CD4-positive, CD25-positive, alpha-beta regulatory T cell (primary cell): ENCODE measurements at regions not wholly inside any gene's neighbourhood (a gene's known extent, or its start where the extent isn't known, plus 50 kb on each side); places are given as distances from the start of the nearest gene placed in this dataset.

ENCODE experiments used
- ATAC-seq, 2 donors: fragments of 150-1000 bp; cut with Tn5 transposase; one replicate each; pipeline ENCODE4 v1.10.0; 2021; ENCODE audit warnings: low read depth in 2 of 2, moderate number of reproducible peaks in 2 of 2, moderate library complexity in 1 of 2
- DNase-seq, 3 donors: peaks; one replicate each; pipeline versions ENCODE4 v3.0.0 to v3.0.0-alpha.2; 2012 to 2022; ENCODE audit warnings: mixed read lengths in 1 of 3
- H3K27ac ChIP-seq: one replicate; pipeline ENCODE4 v1.7.0; 2013; ENCODE audit warnings: mild to moderate bottlenecking, low read length; ENCODE audit not compliant: insufficient read depth, poor library complexity, severe bottlenecking
- H3K27me3 ChIP-seq: one replicate; pipeline ENCODE4 v1.7.0; 2013; ENCODE audit warnings: low read length; ENCODE audit not compliant: control insufficient read depth, insufficient read depth
- H3K36me3 ChIP-seq: one replicate; pipeline ENCODE4 v1.7.0; 2013; ENCODE audit warnings: mild to moderate bottlenecking, low read length, moderate library complexity; ENCODE audit not compliant: control insufficient read depth, insufficient read depth
- H3K4me1 ChIP-seq: 2 replicates; pipeline ENCODE4 v1.7.0; 2013; ENCODE audit warnings: mild to moderate bottlenecking, low read length; ENCODE audit not compliant: insufficient read depth, control insufficient read depth, poor library complexity, severe bottlenecking
- H3K4me3 ChIP-seq: one replicate; pipeline ENCODE4 v1.7.0; 2013; ENCODE audit warnings: low read depth, mild to moderate bottlenecking, low read length, moderate library complexity
- H3K9me3 ChIP-seq, 2 experiments: 1 replicate in 1 of 2; 2 replicates in 1 of 2; pipeline ENCODE4 v1.7.0; 2013; ENCODE audit warnings: low read length in 2 of 2, mild to moderate bottlenecking in 1 of 2, moderate library complexity in 1 of 2; ENCODE audit not compliant: control insufficient read depth in 2 of 2
- H3K27ac Mint-ChIP-seq, 3 donors: one replicate each; pipeline ENCODE4 v1.8.0; 2020 to 2022; ENCODE audit warnings: mild to moderate bottlenecking in 3 of 3, mixed read lengths in 3 of 3, moderate library complexity in 2 of 3
- H3K27me3 Mint-ChIP-seq: one replicate; pipeline ENCODE4 v1.8.0; 2022; ENCODE audit warnings: mild to moderate bottlenecking, mixed read lengths
- H3K36me3 Mint-ChIP-seq: one replicate; pipeline ENCODE4 v1.8.0; 2020; ENCODE audit warnings: mixed read lengths
- H3K4me1 Mint-ChIP-seq, 4 donors: one replicate each; pipeline ENCODE4 v1.8.0; 2020 to 2022; ENCODE audit warnings: mixed read lengths in 4 of 4, mild to moderate bottlenecking in 1 of 4
- H3K4me3 Mint-ChIP-seq, 4 donors: one replicate each; pipeline ENCODE4 v1.8.0; 2020 to 2022; ENCODE audit warnings: mild to moderate bottlenecking in 4 of 4, mixed read lengths in 4 of 4, moderate library complexity in 3 of 4
- H3K9me3 Mint-ChIP-seq, 7 donors: one replicate each; pipeline ENCODE4 v1.8.0; 2020 to 2022; ENCODE audit warnings: mixed read lengths in 7 of 7, mild to moderate bottlenecking in 3 of 7, moderate library complexity in 2 of 7

DNA sequence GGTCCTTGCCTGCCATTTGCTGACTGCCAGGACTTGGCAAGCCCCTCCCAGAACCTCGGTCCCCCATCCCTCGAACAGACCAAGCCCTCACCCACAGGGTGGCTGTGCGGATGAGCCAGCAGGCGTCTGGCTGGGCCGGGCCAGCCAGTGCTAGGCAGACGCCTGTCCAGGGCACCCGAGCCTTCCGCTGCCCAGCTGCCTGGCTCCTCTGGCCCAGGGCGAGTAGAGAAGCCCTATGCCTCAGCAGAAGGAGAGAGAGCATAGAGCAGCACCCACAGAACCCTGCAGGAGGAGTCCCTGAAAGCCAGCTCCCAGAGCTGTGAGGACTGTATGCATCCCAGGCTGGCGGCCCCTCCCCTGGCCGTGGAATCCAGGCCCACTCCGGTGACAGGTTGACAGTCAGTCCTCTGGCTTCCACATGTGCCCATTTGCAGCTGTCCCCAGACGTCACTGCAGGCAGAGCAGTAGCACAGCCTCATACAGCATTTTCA is 62.1 kb upstream of the GLI2 start:
- ATAC-seq (no peak), DNase-seq (no peak)
- Histone ChIP-seq H3K9me3 (no peaks in the 10 kb centered on the region), H3K4me3 (no peak overlapping the region), H3K4me1 (no peaks in the 10 kb centered on the region), H3K36me3 (no peaks in the 10 kb centered on the region), H3K27ac (no peak overlapping the region), H3K27me3 (no peaks in the 10 kb centered on the region)
- peaks cover 0 to 2% (median 0%) of the 10 kb centered on the region in 4 donors for H3K4me1 Mint-ChIP-seq
- H3K36me3 Mint-ChIP-seq, result no peaks in the 10 kb centered on the region
- H3K27ac Mint-ChIP-seq, result no peak overlapping the region
- peaks cover 8% of the 10 kb centered on the region for H3K27me3 Mint-ChIP-seq
- no peak overlapping the region for H3K4me3 Mint-ChIP-seq
- peaks cover 0 to 1% (median 0%) of the 10 kb centered on the region in 7 donors for H3K9me3 Mint-ChIP-seq

DNA sequence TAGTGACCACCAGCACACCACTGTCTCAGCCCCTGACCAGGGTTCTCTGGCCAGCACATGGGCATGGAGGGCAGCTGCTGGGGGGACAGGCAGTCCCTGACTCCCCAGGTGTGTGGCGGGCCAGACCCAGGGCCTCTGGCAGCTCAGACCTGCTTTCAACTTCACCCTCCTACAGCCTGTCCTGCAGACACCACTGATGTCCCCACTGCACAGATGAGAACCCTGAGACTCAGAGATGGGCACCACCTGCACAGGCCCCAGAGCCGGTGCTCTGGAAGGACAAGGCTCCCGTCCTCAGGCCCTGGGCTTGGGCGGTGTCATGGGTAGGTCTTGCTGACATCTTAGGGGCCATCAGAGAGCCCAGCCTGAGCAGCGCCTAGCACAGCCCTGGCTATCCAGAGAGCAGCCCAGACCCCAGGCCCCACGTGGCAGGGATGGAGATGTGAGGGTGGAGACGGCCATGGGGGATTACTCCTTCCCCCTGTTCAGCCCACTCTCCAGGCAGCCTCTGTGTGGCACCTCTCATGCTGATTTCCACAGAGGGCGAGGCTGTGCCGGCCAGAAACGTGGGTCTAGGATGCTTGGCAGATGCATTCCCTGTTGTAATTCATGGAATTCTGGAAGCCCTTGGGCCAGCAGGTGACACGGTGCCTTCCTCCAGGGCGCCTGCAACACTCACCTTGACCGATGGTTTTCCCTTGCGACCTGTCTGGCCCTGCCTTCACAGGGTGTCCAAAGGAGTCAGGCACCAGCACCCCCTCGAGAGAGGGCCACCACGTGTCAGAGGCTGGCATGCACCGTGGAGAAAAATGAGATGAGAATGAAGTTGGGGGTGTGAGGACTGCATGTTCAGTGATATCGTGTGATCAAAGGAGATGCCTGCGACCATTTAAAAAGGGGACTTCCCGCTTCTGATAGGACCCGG is 61.2 kb upstream of the GLI2 start:
- Histone ChIP-seq H3K4me3 (no peak overlapping the region), H3K4me1 (no peaks in the 10 kb centered on the region), H3K27me3 (no peaks in the 10 kb centered on the region), H3K36me3 (no peaks in the 10 kb centered on the region), H3K9me3 (no peaks in the 10 kb centered on the region), H3K27ac (no peak overlapping the region)
- peaks cover 5% of the 10 kb centered on the region for H3K27me3 Mint-ChIP-seq
- DNase-seq (no peak), ATAC-seq (no peak)
- peaks cover 0 to 2% (median 0%) of the 10 kb centered on the region in 4 donors for H3K4me1 Mint-ChIP-seq
- no peak overlapping the region for H3K27ac Mint-ChIP-seq
- no peaks in the 10 kb centered on the region for H3K36me3 Mint-ChIP-seq
- peaks cover 0 to 1% (median 0%) of the 10 kb centered on the region in 7 donors for H3K9me3 Mint-ChIP-seq
- H3K4me3 Mint-ChIP-seq, result no peak overlapping the region

DNA sequence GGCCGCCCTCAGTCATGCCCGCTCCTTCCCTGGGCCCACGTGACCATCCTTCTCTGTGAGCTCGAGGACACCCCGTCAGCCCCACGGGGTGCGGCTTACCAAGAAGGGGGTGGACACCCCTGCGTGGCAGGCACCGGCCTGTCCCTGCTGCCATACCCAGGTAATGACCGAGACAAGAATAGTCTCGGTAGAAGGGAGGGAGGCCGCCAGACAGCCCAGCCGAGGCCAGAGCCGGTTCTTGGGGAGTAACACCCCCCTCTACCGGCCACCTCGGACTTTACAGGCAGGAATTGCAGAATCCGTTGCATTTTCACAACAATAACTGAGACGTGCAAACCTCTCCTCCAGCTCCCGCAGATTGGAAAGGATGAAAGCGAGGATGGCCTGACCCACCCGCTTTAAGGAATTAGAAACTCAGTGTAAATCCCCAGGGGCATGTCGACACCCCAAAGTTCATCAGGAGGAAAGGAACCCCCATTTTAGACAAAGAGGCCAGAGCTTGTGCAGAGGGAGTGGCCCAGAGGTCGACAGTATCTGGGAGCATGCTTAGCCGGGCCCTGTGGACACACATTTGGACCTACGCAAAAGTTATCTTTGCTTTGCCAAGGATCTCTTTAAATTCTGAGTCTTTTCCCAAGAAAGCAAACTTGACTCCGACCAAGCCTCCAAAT is 60.1 kb upstream of the GLI2 start:
- Histone ChIP-seq H3K27ac (no peak overlapping the region), H3K4me3 (no peak overlapping the region), H3K27me3 (no peaks in the 10 kb centered on the region), H3K9me3 (no peaks in the 10 kb centered on the region), H3K36me3 (no peaks in the 10 kb centered on the region), H3K4me1 (no peaks in the 10 kb centered on the region)
- H3K27ac Mint-ChIP-seq, result no peak overlapping the region
- H3K27me3 Mint-ChIP-seq, result peaks cover 5% of the 10 kb centered on the region
- H3K36me3 Mint-ChIP-seq, result no peaks in the 10 kb centered on the region
- peaks cover 0 to 4% (median 2%) of the 10 kb centered on the region in 4 donors for H3K4me1 Mint-ChIP-seq
- H3K9me3 Mint-ChIP-seq, result peaks cover 0 to 1% (median 0%) of the 10 kb centered on the region in 7 donors
- H3K4me3 Mint-ChIP-seq, result no peak overlapping the region
- DNase-seq (peak in 2 of 3 donors; percentile 14 to 37), ATAC-seq (no peak)

GRCh38 chr2:120677221-120677620 is 58.4 kb upstream of the GLI2 start:
- Histone ChIP-seq H3K4me3 (no peak overlapping the region), H3K27ac (no peak overlapping the region), H3K9me3 (no peaks in the 10 kb centered on the region), H3K36me3 (no peaks in the 10 kb centered on the region), H3K27me3 (no peaks in the 10 kb centered on the region), H3K4me1 (no peaks in the 10 kb centered on the region)
- no peak overlapping the region for H3K4me3 Mint-ChIP-seq
- ATAC-seq (no peak), DNase-seq (no peak)
- peaks cover 0 to 1% (median 0%) of the 10 kb centered on the region in 7 donors for H3K9me3 Mint-ChIP-seq
- peaks cover 5% of the 10 kb centered on the region for H3K27me3 Mint-ChIP-seq
- H3K36me3 Mint-ChIP-seq, result no peaks in the 10 kb centered on the region
- H3K4me1 Mint-ChIP-seq, result peaks cover 0 to 4% (median 2%) of the 10 kb centered on the region in 4 donors
- no peak overlapping the region for H3K27ac Mint-ChIP-seq

DNA sequence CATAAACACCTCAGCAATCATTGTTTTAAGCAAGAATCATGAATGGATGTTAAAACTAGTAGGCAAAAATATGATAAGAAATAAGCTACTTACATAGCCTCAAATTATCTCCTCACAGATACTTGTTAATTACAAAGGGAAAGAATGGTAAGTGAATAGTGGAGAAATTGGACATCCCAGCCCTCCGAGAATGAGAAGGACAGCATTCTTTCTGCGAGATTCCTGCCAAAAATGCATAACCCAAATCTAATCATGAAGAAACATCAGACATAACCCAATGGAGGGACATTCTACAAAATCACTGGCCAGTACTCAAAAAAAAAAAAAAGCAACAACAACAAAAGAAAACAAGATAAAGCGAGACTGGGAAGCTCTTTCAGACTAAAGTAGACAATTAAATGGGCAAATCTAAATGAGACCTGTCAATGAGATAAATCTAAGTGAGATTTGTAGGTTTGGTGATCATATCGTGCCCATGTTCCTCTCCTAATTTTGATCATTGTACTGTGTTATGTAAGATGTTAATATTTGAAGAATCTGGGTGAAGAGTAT is 57.9 kb upstream of the GLI2 start:
- H3K27me3 Mint-ChIP-seq, result peaks cover 5% of the 10 kb centered on the region

GRCh38 chr2:120678251-120678650 is 57.4 kb upstream of the GLI2 start:
- no peak overlapping the region for H3K4me3 ChIP-seq
- no peak for ATAC-seq
- H3K4me1 ChIP-seq, result no peaks in the 10 kb centered on the region
- no peaks in the 10 kb centered on the region for H3K9me3 ChIP-seq
- Mint-ChIP-seq H3K27ac (no peak overlapping the region), H3K9me3 (peaks cover 0 to 1% (median 0%) of the 10 kb centered on the region in 7 donors), H3K27me3 (peaks cover 5% of the 10 kb centered on the region), H3K4me3 (no peak overlapping the region), H3K36me3 (no peaks in the 10 kb centered on the region), H3K4me1 (peaks cover 0 to 4% (median 2%) of the 10 kb centered on the region in 4 donors)
- no peak for DNase-seq
- H3K27me3 ChIP-seq, result no peaks in the 10 kb centered on the region
- H3K27ac ChIP-seq, result no peak overlapping the region
- no peaks in the 10 kb centered on the region for H3K36me3 ChIP-seq

More for the DNA sequence above, 57.9 kb upstream of the GLI2 start:
- H3K27me3 ChIP-seq, result no peaks in the 10 kb centered on the region
- H3K4me1 ChIP-seq, result no peaks in the 10 kb centered on the region
- Mint-ChIP-seq H3K36me3 (no peaks in the 10 kb centered on the region), H3K27ac (no peak overlapping the region), H3K4me1 (peaks cover 0 to 4% (median 2%) of the 10 kb centered on the region in 4 donors), H3K9me3 (peaks cover 0 to 1% (median 0%) of the 10 kb centered on the region in 7 donors), H3K4me3 (no peak overlapping the region)
- H3K36me3 ChIP-seq, result no peaks in the 10 kb centered on the region
- DNase-seq (no peak), ATAC-seq (no peak)
- H3K4me3 ChIP-seq, result no peak overlapping the region
- H3K27ac ChIP-seq, result no peak overlapping the region
- H3K9me3 ChIP-seq, result no peaks in the 10 kb centered on the region

DNA sequence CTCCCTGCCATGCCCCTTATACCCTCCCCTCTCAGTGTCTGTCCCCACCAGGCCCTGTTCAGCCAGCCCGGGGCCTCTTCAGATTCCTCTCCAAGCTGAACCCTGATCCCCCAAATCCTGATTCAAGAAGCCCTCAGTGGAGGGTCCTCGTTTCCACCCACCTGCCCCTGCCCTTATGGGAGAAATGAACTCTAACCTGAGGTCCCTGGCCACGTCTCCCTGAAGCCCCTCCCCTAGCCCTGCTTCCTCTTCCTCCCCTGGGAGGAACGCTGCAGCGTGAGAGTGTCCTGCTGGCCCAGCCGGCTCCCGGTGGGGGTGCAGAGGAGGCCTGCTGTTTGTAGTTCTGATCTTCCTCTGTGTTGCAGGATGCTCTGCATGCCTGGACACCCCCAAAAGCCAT is 56.7 kb upstream of the GLI2 start:
- Histone ChIP-seq H3K27me3 (no peaks in the 10 kb centered on the region), H3K36me3 (no peaks in the 10 kb centered on the region), H3K4me3 (no peak overlapping the region), H3K27ac (no peak overlapping the region), H3K4me1 (no peaks in the 10 kb centered on the region), H3K9me3 (no peaks in the 10 kb centered on the region)
- Mint-ChIP-seq H3K36me3 (no peaks in the 10 kb centered on the region), H3K4me3 (no peak overlapping the region), H3K9me3 (peaks cover 0 to 1% (median 0%) of the 10 kb centered on the region in 7 donors), H3K4me1 (peaks cover 0 to 4% (median 2%) of the 10 kb centered on the region in 4 donors), H3K27me3 (peaks cover 5% of the 10 kb centered on the region), H3K27ac (no peak overlapping the region)
- DNase-seq (no peak), ATAC-seq (no peak)
